ENCODE measurements at regions not wholly inside any gene's neighbourhood (a gene's known extent, or its start where the extent isn't known, plus 50 kb on each side); places are given as distances from the start of the nearest gene placed in this dataset.

GRCh38 chr10:65042496-65042895 is 1521.3 kb downstream of the REEP3 start:
- TF ChIP-seq, protein P1, sequence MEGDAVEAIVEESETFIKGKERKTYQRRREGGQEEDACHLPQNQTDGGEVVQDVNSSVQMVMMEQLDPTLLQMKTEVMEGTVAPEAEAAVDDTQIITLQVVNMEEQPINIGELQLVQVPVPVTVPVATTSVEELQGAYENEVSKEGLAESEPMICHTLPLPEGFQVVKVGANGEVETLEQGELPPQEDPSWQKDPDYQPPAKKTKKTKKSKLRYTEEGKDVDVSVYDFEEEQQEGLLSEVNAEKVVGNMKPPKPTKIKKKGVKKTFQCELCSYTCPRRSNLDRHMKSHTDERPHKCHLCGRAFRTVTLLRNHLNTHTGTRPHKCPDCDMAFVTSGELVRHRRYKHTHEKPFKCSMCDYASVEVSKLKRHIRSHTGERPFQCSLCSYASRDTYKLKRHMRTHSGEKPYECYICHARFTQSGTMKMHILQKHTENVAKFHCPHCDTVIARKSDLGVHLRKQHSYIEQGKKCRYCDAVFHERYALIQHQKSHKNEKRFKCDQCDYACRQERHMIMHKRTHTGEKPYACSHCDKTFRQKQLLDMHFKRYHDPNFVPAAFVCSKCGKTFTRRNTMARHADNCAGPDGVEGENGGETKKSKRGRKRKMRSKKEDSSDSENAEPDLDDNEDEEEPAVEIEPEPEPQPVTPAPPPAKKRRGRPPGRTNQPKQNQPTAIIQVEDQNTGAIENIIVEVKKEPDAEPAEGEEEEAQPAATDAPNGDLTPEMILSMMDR (IDR thresholded peaks at IDR 0.05) = no peak
- no peak for TF ChIP-seq POLR2A (IDR thresholded peaks at IDR 0.05)

Measured in body of pancreas (tissue), 4 donors.